Right lobe of liver (tissue), 6 donors: ENCODE measurements at regions not wholly inside any gene's neighbourhood (a gene's known extent, or its start where the extent isn't known, plus 50 kb on each side); places are given as distances from the start of the nearest gene placed in this dataset.

ENCODE experiments used
- ATAC-seq, 4 donors: fragments of 200-7000 bp; cut with Tn5 transposase; one replicate each; pipeline ENCODE4 v1.9.1; 2020; ENCODE audit warnings: mild to moderate bottlenecking in 4 of 4, moderate library complexity in 4 of 4
- DNase-seq, 3 donors: peaks; one replicate each; pipeline ENCODE4 v3.0.0-alpha.2; 2020
- H3K27ac ChIP-seq, 3 donors: fragments of 200-600 bp; one replicate each; pipeline ENCODE4 v1.8.0; 2022
- H3K27me3 ChIP-seq, 2 donors: fragments of 200-600 bp; one replicate each; pipeline ENCODE4 v1.8.0; 2022
- H3K36me3 ChIP-seq, 4 donors: fragments of 200-600 bp; sonication (generic) in 1 of 4; one replicate each; pipeline versions ENCODE4 v1.5.1 to v1.8.0; 2017 to 2022; ENCODE audit warnings: control low read depth in 1 of 4
- H3K4me1 ChIP-seq, 4 donors: fragments of 200-600 bp; sonication (generic) in 1 of 4; one replicate each; pipeline versions ENCODE4 v1.5.1 to v1.8.0; 2017 to 2022; ENCODE audit warnings: control low read depth in 1 of 4
- H3K4me3 ChIP-seq, 3 donors: fragments of 200-600 bp; one replicate each; pipeline ENCODE4 v1.8.0; 2022
- H3K9me3 ChIP-seq, 4 donors: fragments of 200-600 bp; sonication (generic) in 1 of 4; one replicate each; pipeline versions ENCODE4 v1.5.1 to v1.8.0; 2017 to 2022; ENCODE audit warnings: control low read depth in 1 of 4
- CTCF ChIP-seq, 4 donors: fragments of 200-600 bp in 3 of 4; fragments of 450-650 bp in 1 of 4; IDR thresholded peaks; one replicate each; pipeline versions ENCODE4 v1.5.1 to v1.8.0; 2016 to 2022; ENCODE audit warnings: antibody characterized with exemption in 4 of 4, mild to moderate bottlenecking in 2 of 4
- POLR2A ChIP-seq: fragments of 450-650 bp; IDR thresholded peaks from one replicate; pipeline ENCODE4 v1.6.1; 2017; ENCODE audit warnings: antibody characterized with exemption, mild to moderate bottlenecking
- WGBS: methylation state at CpG from one replicate; pipeline ENCODE4 v1.1.6; 2018; ENCODE audit warnings: low coverage, low lambda C conversion rate; ENCODE audit not compliant: insufficient coverage; ENCODE audit errors: missing lambda C conversion rate; 5-methylcytosine and 5-hydroxymethylcytosine counted together
- intact Hi-C, 2 donors: fragments of 100-400 bp; cut with DNase I; formaldehyde crosslinking; loops; one replicate each; pipeline versions ENCODE4 v1.11.2 to v1.14.1; 2022
- donor health status: DM: no; HTN: yes; CAD: no.
- donor health status: DM: no; HTN: no; CAD: no.
- donor health status: DM: no; HTN: no; CAD: no.
- donor health status: DM: no; HTN: yes; CAD: no.
- donor health status: DM: no; HTN: yes; CAD: no.

GRCh38 chr6:11858439-11858838, 79.8 kb upstream of the ADTRP start:
- intact Hi-C loops, result no loop called here
- TF ChIP-seq POLR2A, result no peak
- TF ChIP-seq CTCF (IDR thresholded peaks at IDR 0.05), result no peak
- Histone ChIP-seq H3K9me3 (no peaks in the 10 kb centered on the region), H3K27ac (no peak overlapping the region), H3K36me3 (peaks cover 0 to under 1% (median 0%) of the 10 kb centered on the region in 4 donors), H3K4me1 (peaks cover 0 to 35% (median 6%) of the 10 kb centered on the region in 4 donors), H3K27me3 (no peaks in the 10 kb centered on the region), H3K4me3 (no peak overlapping the region)
- ATAC-seq (no peak), DNase-seq (no peak)

GRCh38 chr6:11855743-11856142, 77.1 kb upstream of the ADTRP start:
- TF ChIP-seq POLR2A (no peak), CTCF (IDR thresholded peaks at IDR 0.05) (no peak)
- H3K36me3 ChIP-seq, result no peaks in the 10 kb centered on the region
- WGBS, result 84% methylated on average over 4 of the region's 4 CpGs
- no peaks in the 10 kb centered on the region for H3K9me3 ChIP-seq
- peak overlapping the region; percentile 50 to 84 (median 59) for H3K27ac ChIP-seq
- intact Hi-C loops, result no loop called here
- peaks cover 0 to 47% (median 10%) of the 10 kb centered on the region in 4 donors for H3K4me1 ChIP-seq
- ATAC-seq (no peak), DNase-seq (no peak)
- H3K4me3 ChIP-seq, result no peak overlapping the region
- H3K27me3 ChIP-seq, result no peaks in the 10 kb centered on the region

DNA sequence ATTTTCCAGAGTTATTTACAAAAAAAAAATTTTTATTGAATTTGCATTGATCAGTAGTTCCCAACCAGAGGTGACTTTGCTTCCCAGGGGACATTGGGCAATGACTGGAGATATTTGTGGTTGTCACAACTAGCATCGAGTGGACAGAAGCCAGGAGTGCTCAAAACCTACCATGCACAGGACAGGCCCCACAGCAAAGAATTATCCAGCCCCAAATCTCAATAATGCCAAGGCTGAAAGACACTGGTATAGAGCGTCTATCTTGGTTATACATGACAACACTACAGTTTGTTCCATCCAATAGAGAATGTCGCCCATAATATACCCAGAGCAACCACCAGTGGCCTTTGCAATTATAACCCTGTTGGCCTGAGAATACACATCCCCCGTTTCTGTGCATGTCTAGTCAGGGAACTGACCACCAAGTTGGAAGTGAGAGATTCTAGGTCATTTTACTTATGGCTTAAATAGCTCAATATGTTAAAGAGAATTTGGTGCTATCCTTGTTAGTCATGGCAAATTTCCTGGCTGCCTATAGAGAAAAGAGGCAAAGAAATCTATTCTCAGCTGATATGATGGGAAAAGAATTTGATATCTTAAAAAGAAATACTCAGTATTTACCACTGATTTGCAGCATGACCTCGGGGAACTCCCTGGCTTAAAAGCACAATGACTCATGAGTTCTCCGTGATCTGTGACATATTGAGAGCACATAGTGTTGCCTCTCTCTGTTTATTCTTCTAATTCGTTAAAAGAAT, 76.0 kb upstream of the ADTRP start:
- H3K4me1 ChIP-seq, result peaks cover 0 to 47% (median 10%) of the 10 kb centered on the region in 4 donors
- no peaks in the 10 kb centered on the region for H3K9me3 ChIP-seq
- H3K4me3 ChIP-seq, result no peak overlapping the region
- intact Hi-C loops, result no loop called here
- 14% methylated on average over 5 of the region's 7 CpGs for WGBS
- peak overlapping the region; percentile 74 to 93 (median 85) for H3K27ac ChIP-seq
- peak in 1 of 3 donors; percentile 75 for DNase-seq
- ATAC-seq, result peak; percentile 80 to 82 (median 81)
- no peaks in the 10 kb centered on the region for H3K27me3 ChIP-seq
- no peaks in the 10 kb centered on the region for H3K36me3 ChIP-seq
- TF ChIP-seq POLR2A, result no peak
- TF ChIP-seq CTCF (IDR thresholded peaks at IDR 0.05), result no peak

DNA sequence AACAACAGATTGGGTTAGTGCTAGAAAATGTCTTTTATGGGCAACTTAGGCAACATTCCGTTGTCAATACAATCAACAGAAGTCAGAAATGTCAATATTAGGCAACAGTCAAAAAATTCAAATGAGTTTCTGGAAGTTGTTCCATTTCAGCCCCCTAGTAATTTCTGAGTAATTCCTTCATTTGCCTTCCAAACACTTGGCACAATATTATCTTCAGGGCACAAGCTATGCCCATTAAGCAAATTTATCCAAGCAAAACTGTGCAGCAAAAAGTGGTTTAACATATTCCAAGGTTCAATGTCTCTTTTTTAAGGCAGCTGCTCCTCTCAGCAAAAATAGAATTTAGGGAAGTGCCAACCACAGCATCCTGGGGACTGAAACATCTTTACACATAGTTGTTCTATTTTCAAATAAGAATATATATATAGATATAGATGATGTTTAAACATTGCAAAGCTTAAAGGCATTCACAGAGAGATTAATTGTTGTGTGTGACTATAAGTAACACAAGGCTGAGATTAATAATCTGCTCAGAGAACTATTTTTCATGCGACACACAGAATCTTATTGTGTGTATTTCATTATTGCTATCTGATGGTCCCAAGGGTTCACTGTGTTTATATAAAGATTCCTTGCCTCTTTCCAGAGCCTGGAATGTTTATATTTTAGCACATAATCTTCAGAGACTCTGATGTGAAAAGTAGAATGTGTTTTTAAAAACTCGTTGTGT, 75.2 kb upstream of the ADTRP start:
- Histone ChIP-seq H3K9me3 (no peaks in the 10 kb centered on the region), H3K27me3 (no peaks in the 10 kb centered on the region), H3K4me3 (no peak overlapping the region), H3K36me3 (no peaks in the 10 kb centered on the region), H3K4me1 (peaks cover 0 to 55% (median 10%) of the 10 kb centered on the region in 4 donors), H3K27ac (peak overlapping the region; percentile 74 to 93 (median 85))
- TF ChIP-seq POLR2A, result no peak
- TF ChIP-seq CTCF (IDR thresholded peaks at IDR 0.05), result no peak
- 19% methylated on average over 3 of the region's 3 CpGs for WGBS
- intact Hi-C loops, result no loop called here
- peak; percentile 67 to 80 (median 74) for ATAC-seq
- no peak for DNase-seq
